Hepatocyte (in vitro differentiated cells): ENCODE measurements at regions not wholly inside any gene's neighbourhood (a gene's known extent, or its start where the extent isn't known, plus 50 kb on each side); places are given as distances from the start of the nearest gene placed in this dataset.
"Not testable (repeated sequence)": the region's sequence is repeated elsewhere in the genome, so short reads cannot be mapped to it uniquely, and the experiment has no call there.

Experiments used
- DNase-seq: peaks from one replicate; pipeline ENCODE4 v3.0.0-alpha.2; 2016; ENCODE audit warnings: low spot score
- H2AFZ ChIP-seq: fragments of 200-600 bp; sonication (generic); 2 replicates; pipeline ENCODE4 v1.6.0; 2016; ENCODE audit warnings: antibody characterized with exemption, mild to moderate bottlenecking
- H3K27ac ChIP-seq: fragments of 200-600 bp; sonication (generic); 2 replicates; pipeline ENCODE4 v1.5.1; 2016; ENCODE audit warnings: mild to moderate bottlenecking
- H3K27me3 ChIP-seq: fragments of 200-600 bp; sonication (generic); 2 replicates; pipeline ENCODE4 v1.6.1; 2016
- H3K36me3 ChIP-seq: fragments of 200-600 bp; sonication (generic); replicated peaks from 2 replicates; pipeline ENCODE4 v1.5.1; 2016; ENCODE audit warnings: low read depth; ENCODE audit not compliant: insufficient read depth
- H3K4me1 ChIP-seq: fragments of 200-600 bp; sonication (generic); 2 replicates; pipeline ENCODE4 v1.5.1; 2016; ENCODE audit warnings: mild to moderate bottlenecking, moderate library complexity; ENCODE audit not compliant: insufficient read depth
- H3K4me2 ChIP-seq: fragments of 200-600 bp; sonication (generic); 2 replicates; pipeline ENCODE4 v1.6.0; 2016
- H3K4me3 ChIP-seq: fragments of 200-600 bp; sonication (generic); 2 replicates; pipeline ENCODE4 v1.5.1; 2016; ENCODE audit warnings: mild to moderate bottlenecking
- H3K79me2 ChIP-seq: fragments of 200-600 bp; sonication (generic); 2 replicates; pipeline ENCODE4 v1.6.0; 2017; ENCODE audit warnings: mild to moderate bottlenecking
- H3K9me2 ChIP-seq: fragments of 200-600 bp; sonication (generic); replicated peaks from 2 replicates; pipeline ENCODE4 v1.6.0; 2017; ENCODE audit warnings: mild to moderate bottlenecking; ENCODE audit not compliant: insufficient read depth
- H3K9me3 ChIP-seq: fragments of 200-600 bp; sonication (generic); 2 replicates; pipeline ENCODE4 v1.5.1; 2016; ENCODE audit warnings: low read depth, mild to moderate bottlenecking
- H4K20me1 ChIP-seq: fragments of 200-600 bp; sonication (generic); 2 replicates; pipeline ENCODE4 v1.6.0; 2016; ENCODE audit warnings: mild to moderate bottlenecking; ENCODE audit not compliant: insufficient read depth, poor library complexity, severe bottlenecking
- WGBS: methylation state at CpG from one replicate; pipeline ENCODE4 v1.1.6; 2016; ENCODE audit warnings: low lambda C conversion rate; ENCODE audit errors: missing lambda C conversion rate; 5-methylcytosine and 5-hydroxymethylcytosine counted together

GRCh38 chrX:92081250-92081649 is 302.1 kb downstream of the PCDH11X start:
- not testable (repeated sequence) for H3K4me1 ChIP-seq, H4K20me1 ChIP-seq, DNase-seq, H3K4me3 ChIP-seq, H3K9me2 ChIP-seq, H2AFZ ChIP-seq, H3K27ac ChIP-seq, H3K27me3 ChIP-seq, H3K79me2 ChIP-seq, H3K9me3 ChIP-seq, H3K36me3 ChIP-seq, H3K4me2 ChIP-seq
- 82% methylated on average over 1 of the region's 1 CpG for WGBS

GRCh38 chrX:92090756-92091155 is 311.6 kb downstream of the PCDH11X start:
- DNase-seq, H3K4me1 ChIP-seq, H3K9me2 ChIP-seq, H3K4me3 ChIP-seq, H3K27ac ChIP-seq, H3K4me2 ChIP-seq, H3K79me2 ChIP-seq, H3K36me3 ChIP-seq, H3K27me3 ChIP-seq, H4K20me1 ChIP-seq, H2AFZ ChIP-seq, H3K9me3 ChIP-seq: not testable (repeated sequence)
- WGBS = 58% methylated on average over 2 of the region's 2 CpGs

DNA sequence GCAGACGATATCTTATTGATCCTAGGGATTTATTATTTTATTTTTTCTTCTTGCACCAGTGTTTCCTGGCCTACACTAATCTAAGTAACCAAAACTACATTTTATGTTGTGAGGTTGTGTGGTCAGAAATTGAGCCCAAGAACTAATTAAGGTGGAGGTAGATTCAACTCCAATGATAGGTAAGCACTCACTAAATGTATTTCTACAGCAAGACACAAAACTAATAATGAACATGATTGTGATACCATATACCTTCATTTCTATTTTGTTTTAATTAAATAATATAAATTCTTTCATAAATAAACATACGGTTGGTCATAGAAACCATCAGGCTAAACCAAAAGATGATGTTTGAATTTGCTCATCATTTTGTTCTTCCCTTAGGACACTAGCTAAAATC is 319.0 kb downstream of the PCDH11X start:
- not testable (repeated sequence) for H2AFZ ChIP-seq, H3K27me3 ChIP-seq, H3K9me2 ChIP-seq, H3K4me2 ChIP-seq, H3K36me3 ChIP-seq, H3K27ac ChIP-seq, H3K9me3 ChIP-seq, H4K20me1 ChIP-seq, H3K79me2 ChIP-seq, H3K4me1 ChIP-seq, H3K4me3 ChIP-seq, DNase-seq
- WGBS = 80% methylated on average over 2 of the region's 2 CpGs

GRCh38 chrX:92100095-92100494 is 320.9 kb downstream of the PCDH11X start:
- not testable (repeated sequence) for H3K4me2 ChIP-seq, H3K9me3 ChIP-seq, H3K9me2 ChIP-seq, H3K27ac ChIP-seq, H3K79me2 ChIP-seq, H4K20me1 ChIP-seq, H2AFZ ChIP-seq, H3K27me3 ChIP-seq, H3K4me3 ChIP-seq, H3K4me1 ChIP-seq, DNase-seq, H3K36me3 ChIP-seq
- 82% methylated on average over 7 of the region's 7 CpGs for WGBS

- not testable (repeated sequence) for H3K4me3 ChIP-seq, H3K79me2 ChIP-seq, H3K9me3 ChIP-seq, H3K27me3 ChIP-seq, H4K20me1 ChIP-seq, H3K4me1 ChIP-seq, DNase-seq, H3K9me2 ChIP-seq, H2AFZ ChIP-seq, H3K36me3 ChIP-seq, H3K4me2 ChIP-seq, H3K27ac ChIP-seq
- 84% methylated on average over 2 of the region's 3 CpGs for WGBS
Measured at GRCh38 chrX:92105693-92106092, 326.5 kb downstream of the PCDH11X start.

- H3K27ac ChIP-seq, H3K27me3 ChIP-seq, H3K36me3 ChIP-seq, H3K9me2 ChIP-seq, H2AFZ ChIP-seq, H3K4me3 ChIP-seq, H4K20me1 ChIP-seq, H3K4me2 ChIP-seq, DNase-seq, H3K4me1 ChIP-seq, H3K79me2 ChIP-seq, H3K9me3 ChIP-seq: not testable (repeated sequence)
- WGBS = 6% methylated on average over 1 of the region's 1 CpG
Measured at GRCh38 chrX:92106671-92107070, 327.5 kb downstream of the PCDH11X start.

DNA sequence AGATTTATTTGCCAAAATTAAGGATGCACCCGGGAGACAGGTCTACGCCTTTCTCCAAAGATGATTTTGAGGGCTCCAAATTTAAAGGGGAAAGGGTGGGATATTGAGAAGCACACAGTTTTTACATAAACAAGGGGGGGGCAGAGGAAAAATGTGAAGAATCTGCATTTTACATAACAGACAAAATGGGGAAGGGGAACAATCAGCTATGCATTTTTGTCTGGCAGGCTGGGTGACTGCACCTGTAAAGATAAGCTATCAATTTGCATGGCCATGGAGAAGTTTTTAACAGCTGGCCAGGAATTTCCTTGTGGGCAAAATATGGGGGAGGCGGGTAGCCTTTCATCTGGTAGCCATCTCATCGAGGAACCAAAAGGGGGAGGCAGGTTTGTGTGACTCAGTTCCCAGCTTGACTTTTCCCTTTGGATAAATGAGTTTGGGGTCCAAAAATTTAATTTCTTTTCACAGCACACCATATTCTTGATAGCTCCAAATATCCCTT is 331.3 kb downstream of the PCDH11X start:
- not testable (repeated sequence) for H3K9me3 ChIP-seq, DNase-seq, H3K27ac ChIP-seq, H3K4me2 ChIP-seq, H3K4me1 ChIP-seq, H3K79me2 ChIP-seq, H3K4me3 ChIP-seq, H2AFZ ChIP-seq, H3K9me2 ChIP-seq, H4K20me1 ChIP-seq, H3K36me3 ChIP-seq, H3K27me3 ChIP-seq
- WGBS = 38% methylated on average over 2 of the region's 4 CpGs

DNA sequence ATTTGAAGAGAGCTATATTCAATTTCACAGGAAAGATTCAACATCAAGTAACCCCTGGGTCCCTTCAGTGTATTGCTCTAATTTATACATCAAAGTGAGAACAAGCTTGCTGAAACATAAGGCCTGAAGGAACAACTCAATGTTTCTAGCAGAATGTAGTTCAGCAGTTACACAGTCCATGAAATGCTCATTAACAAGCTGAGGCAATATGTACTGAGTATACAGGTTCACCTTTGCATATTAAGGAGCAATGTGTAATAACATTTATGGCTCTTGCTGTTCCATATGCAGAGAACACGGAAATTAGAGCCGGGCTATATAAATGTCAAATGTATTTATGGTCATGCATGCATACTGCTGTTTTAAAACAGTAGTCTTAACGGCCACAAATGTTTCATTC is 338.5 kb downstream of the PCDH11X start:
- H3K79me2 ChIP-seq, H3K4me1 ChIP-seq, H3K4me3 ChIP-seq, H2AFZ ChIP-seq, H3K9me2 ChIP-seq, H3K4me2 ChIP-seq, H4K20me1 ChIP-seq, H3K27ac ChIP-seq, H3K27me3 ChIP-seq, H3K36me3 ChIP-seq, H3K9me3 ChIP-seq, DNase-seq: not testable (repeated sequence)
- 64% methylated on average over 3 of the region's 3 CpGs for WGBS

GRCh38 chrX:92163035-92163434 is 383.9 kb downstream of the PCDH11X start:
- DNase-seq, H3K36me3 ChIP-seq, H3K9me3 ChIP-seq, H2AFZ ChIP-seq, H3K4me3 ChIP-seq, H4K20me1 ChIP-seq, H3K27ac ChIP-seq, H3K79me2 ChIP-seq, H3K4me2 ChIP-seq, H3K27me3 ChIP-seq, H3K9me2 ChIP-seq, H3K4me1 ChIP-seq: not testable (repeated sequence)
- WGBS = 94% methylated on average over 6 of the region's 8 CpGs
